Ovary (tissue), 3 donors: ENCODE measurements at regions not wholly inside any gene's neighbourhood (a gene's known extent, or its start where the extent isn't known, plus 50 kb on each side); places are given as distances from the start of the nearest gene placed in this dataset.

Experiments used
- EP300 ChIP-seq: sonication (generic); formaldehyde crosslinking; IDR thresholded peaks from one replicate; pipeline ENCODE4 v1.6.1; 2017; ENCODE audit warnings: antibody characterized with exemption
- POLR2A ChIP-seq: fragments of 450-650 bp; IDR thresholded peaks from one replicate; pipeline ENCODE4 v1.6.1; 2017; ENCODE audit warnings: antibody characterized with exemption, mild to moderate bottlenecking, moderate library complexity
- TF ChIP-seq, protein P1 (sequence below), 3 donors: fragments of 450-650 bp in 2 of 3; fragments of 200-600 bp in 1 of 3; IDR thresholded peaks; one replicate each; pipeline versions ENCODE4 v1.5.1 to v1.8.0; 2016 to 2022; ENCODE audit warnings: antibody characterized with exemption in 3 of 3, mild to moderate bottlenecking in 1 of 3
- donor health status: DM: no; HTN: no; CAD: no.

GRCh38 chr4:151471728-151472127, 62.8 kb downstream of the FHIP1A start:
- TF ChIP-seq, protein P1, sequence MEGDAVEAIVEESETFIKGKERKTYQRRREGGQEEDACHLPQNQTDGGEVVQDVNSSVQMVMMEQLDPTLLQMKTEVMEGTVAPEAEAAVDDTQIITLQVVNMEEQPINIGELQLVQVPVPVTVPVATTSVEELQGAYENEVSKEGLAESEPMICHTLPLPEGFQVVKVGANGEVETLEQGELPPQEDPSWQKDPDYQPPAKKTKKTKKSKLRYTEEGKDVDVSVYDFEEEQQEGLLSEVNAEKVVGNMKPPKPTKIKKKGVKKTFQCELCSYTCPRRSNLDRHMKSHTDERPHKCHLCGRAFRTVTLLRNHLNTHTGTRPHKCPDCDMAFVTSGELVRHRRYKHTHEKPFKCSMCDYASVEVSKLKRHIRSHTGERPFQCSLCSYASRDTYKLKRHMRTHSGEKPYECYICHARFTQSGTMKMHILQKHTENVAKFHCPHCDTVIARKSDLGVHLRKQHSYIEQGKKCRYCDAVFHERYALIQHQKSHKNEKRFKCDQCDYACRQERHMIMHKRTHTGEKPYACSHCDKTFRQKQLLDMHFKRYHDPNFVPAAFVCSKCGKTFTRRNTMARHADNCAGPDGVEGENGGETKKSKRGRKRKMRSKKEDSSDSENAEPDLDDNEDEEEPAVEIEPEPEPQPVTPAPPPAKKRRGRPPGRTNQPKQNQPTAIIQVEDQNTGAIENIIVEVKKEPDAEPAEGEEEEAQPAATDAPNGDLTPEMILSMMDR (IDR thresholded peaks at IDR 0.05): no peak
- no peak for TF ChIP-seq POLR2A
- TF ChIP-seq EP300: no peak
